Iris pigment epithelial cell (primary cell): ENCODE measurements at regions not wholly inside any gene's neighbourhood (a gene's known extent, or its start where the extent isn't known, plus 50 kb on each side); places are given as distances from the start of the nearest gene placed in this dataset.

Source experiments
- DNase-seq: peaks from one replicate; pipeline ENCODE4 v3.0.0-alpha.2; 2011; ENCODE audit warnings: low read depth

DNA sequence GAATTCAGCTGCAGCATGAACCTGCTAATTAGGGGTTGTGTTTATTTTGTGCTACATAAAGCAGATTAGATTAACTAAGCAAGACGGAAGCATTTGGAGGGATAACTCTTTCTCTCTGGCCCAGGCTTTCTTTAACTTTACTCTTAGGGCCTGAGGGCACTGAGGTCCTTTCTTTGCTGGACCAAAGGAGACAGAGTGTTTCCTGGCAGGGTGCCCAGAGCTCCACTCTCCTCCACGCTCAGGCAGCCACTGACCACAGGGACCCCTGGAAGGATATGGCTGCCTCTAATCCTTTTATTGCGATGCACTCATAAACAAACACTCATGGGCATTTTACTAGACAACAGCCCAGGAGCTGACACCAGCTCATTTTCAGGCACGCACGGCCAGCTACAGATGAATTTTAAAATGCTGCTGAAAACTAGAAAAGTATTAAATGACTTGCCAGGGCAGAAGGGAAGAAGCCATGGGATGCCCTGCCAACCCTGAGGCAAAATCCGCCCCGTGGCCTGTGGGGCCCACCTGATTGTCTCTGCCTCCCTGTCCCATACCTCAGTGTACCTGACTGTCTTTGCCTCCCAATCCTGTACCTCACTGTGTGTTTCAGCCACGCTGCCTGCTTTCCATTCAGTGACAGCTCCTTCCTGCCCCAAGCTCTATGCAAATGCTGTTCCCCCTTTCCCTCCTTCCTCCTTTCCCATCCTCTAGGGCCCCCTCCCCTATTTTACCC is 192.6 kb upstream of the NAV2 start:
- no peak for DNase-seq

DNA sequence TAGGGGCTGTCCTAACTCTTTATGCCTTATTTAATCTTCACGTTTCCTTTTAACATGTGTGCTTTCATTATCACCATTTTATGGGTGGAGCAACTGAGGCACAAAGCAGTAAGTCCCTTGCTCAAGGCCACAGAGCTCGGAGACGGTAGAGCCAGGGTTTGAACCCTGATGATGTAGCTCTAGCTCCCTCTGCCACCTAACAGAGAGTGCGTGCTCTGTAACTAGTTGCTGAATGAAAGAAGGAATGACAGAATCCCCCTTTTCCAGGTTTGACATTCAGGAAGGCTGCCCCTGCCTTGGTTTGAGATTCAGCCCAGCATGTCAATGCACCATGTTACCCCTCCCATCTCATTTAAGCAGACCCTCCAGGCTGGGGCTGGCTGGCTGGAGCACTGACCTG is 193.3 kb upstream of the NAV2 start:
- DNase-seq = no peak

DNA sequence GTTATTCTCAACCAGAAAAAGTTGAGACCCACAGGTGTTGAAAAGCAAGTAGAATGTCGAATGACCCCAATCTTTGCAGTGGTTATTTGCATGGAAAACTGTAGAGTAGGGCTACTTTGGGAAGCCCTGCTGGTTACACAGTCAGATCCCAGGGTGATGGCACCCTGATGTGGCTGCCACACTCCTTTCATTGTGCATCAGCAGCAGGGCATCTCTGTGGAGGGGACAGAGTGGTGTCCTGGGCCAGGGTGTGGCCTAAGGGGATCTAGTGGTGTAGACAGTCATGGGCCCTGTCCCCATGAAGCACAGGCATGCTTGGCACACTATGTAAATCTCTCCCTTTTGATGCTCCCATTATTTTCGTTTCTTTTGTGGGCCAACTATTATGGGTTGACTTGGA is 199.4 kb upstream of the NAV2 start:
- DNase-seq = no peak

DNA sequence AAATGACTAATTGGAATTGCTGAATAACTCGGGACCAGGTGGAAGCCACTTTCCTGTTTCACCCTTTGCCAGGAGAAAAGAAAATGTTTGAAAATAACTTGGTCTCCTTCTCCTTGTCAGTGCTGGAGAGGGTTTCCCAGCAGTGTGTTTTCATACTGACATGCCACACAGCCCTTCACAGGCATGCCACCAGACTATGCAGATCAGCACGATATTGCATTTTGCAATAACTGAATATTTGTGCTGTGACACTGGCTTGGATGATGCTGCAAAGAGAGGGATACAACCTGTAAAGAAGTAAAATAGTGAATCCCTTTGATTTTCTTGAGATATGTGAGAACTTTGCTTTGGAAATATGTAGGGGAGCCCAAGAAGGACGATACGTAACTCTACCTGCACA is 200.0 kb upstream of the NAV2 start:
- no peak for DNase-seq

DNA sequence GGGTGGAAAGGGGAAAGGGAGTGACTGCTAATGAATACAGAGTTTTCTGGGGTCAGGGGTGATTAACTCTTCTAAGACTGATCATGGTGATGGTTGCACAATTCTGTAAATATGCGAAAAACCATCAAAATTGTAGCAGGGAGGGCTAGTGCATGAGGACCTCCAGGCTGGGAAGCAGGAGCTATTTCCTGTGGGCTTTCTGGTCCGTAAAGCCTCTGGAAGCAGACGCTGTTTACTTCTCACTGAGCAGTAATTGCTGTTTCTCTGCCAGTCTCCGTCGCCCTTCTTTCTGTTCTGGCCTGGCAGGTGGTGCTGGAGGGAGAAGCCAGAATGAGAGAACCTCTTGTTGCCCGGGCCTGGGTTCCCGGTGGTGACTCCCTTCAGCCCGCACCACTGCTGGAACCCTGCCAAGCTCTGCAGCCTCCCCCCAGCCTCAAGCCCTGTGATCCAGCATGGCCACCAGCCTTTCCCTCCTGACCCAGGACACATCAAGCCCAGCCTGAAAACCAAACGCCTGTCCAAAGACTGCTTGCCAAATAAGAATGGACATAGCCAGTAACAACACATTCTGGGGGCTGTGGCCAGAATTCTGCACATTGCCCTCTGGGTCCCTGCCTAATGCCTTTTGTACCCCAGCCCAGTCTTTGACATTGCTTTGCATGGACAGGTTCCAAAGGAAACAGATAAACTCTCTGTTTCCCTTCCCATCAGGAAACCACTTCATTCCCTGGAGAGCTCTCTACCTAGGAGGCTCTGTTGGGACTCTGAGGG is 201.0 kb upstream of the NAV2 start:
- no peak for DNase-seq

DNA sequence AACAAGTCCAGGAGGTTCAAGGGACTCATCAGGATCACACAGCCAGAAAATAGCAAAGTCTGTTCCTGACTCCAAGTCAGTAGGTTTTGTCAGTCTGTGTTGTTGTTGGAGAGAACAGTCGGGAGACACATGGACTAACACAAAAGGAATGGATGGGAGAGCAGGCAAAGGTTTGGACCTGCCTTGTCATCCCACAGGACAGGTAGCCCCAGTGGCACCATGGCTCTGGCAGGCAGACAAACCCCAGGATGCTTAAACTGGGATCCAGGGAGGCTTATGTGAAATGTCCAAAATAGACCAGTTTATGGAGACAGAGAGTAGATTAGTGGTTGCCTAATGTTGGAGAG is 201.6 kb upstream of the NAV2 start:
- no peak for DNase-seq

DNA sequence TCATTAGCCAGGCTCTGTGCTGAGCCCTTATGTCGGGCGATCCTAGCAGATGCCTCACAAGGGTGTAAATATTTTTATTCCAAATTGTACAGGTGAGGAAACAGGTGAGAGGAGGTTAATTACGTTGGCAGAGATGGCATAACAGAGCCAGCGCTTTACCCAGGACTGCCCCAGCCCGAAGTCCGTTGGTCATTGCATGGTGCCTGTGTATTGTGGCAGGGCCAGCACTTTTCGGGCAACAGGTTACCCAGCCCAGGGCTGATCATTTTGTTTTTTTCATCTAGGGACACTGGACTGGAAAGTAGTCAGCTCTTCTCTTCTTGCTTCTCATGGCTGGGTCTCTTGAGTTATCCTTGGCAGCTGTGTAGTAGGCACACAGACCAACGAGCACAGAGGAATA is 202.2 kb upstream of the NAV2 start:
- DNase-seq = no peak

DNA sequence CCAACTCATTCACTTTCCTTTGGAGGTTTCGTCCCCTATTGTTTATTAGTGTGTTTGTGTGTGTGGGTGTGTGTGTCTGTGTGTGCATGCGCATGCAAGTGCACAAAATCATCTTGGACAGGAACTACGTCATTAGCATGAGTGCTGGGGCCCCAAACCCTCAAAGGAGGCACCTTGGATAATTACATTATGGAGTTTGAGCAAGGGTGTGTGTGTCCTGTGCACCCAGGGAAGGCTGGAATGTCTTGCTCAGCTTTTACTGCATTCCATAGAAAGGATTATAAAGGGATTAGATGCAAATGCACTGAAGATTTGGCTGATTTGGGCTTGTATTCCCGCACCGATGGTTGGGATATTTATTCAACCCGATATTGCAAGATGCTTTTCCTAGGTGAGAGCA is 203.4 kb upstream of the NAV2 start:
- DNase-seq = no peak

DNA sequence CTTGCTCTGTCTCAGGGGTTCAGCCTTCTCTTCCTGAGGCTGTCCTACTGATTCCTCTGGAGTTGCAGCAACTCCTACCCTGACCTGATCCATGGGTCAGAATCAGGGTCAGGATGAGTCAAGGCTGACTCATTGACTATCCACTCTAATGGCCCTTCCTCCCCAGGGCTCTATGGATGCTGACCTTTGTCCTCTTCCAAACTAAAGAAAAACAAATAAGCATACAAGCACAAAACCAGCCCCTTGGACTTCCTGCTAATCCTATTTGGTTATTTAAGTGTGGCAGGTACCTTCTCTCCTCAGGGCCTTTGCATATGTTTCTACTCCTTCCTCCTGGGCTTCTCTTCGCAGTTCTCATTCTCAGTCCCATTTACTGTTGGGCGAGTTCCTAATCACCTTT is 204.5 kb upstream of the NAV2 start:
- no peak for DNase-seq

DNA sequence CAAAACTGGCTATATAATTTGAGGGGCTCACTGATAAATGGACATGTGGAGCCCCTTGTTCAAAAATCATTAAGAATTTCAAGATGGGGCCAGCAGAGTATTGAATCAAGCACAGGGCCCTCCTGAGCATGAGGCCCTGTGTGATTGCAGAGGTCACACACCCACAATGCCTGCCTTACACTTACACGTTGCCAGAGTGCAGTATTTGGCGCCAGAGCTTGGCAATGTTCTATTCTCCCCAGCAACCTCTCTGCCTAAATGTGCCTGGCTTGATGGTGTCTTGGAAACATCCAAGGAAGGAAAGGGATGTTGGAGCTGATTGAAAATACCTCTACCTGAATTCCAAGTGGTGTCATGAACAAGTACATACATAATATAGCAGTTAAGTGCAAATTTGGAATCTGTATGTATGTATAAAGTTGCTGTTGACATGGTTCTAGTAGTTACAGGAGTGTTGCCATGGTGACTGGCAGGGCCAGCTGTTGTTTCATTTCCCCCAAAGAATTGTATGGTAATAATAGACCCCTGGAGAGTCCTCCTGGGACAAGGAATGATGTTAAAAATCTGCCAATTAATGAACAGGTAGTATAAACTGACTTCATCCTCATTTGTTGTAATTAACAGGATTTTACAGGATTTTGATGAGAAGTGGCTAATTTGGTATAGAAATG is 205.7 kb upstream of the NAV2 start:
- no peak for DNase-seq

DNA sequence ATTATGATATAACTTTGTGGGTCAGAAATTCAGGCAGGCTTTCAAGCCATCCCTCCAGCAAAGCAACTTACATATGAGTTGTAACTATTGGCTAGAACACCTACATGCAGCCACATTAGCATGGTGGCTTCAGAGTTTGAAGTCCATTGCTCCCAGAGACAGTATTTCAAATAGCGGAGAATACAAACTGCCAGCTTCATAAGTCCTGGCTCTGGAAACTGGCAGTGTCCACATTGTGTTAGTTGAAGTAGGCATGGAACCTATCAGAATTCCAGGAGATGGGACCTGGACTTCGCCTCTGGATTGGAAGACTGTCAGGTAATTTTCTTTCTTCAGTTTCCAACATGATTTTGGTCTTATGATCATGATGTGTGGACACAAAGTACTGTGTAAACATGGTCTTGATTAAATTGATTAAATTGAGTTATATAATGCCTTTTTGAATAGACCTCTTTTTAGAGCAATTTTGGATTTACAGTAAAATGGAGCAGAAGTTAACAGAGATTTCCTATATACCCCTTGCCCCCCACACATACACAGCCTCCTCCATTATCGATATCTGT is 209.9 kb upstream of the NAV2 start:
- DNase-seq = no peak

DNA sequence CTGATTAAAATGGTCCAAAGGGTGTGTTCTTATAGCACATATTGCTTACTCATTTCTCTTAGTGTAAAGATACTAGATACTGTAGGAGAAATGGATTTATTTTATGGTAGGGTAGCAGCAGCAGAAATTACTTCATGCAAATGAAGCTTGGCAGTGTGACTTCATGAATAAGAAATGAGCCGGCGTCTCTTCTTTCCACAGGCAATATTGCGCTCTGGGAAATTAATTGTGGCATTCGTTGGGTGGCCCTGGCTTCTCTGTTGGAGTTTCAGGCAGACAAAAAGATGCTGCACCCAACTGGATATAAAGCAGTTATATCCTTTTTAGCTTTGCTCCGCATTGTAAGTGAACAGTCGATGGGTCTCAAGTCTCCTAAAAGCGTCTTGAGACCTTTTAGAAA is 211.0 kb upstream of the NAV2 start:
- DNase-seq = no peak

DNA sequence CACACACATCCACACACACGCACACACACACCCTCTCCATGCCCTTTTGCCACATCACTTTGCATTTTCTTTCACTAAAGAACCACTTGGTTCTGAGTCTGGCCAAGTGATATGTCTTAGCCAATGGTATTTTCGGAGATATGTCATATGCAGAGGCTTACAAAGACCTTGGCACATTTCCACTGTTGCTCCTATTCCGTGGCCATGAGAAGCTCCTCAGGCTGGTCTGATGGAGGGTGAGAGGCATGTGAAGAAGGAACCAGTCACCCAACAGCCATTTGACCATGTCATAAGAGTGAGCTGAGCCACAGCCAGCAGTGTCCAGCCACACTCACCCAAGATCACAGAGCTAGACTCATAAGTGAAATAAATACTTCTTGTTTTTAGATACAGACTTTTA is 212.6 kb upstream of the NAV2 start:
- peak; percentile 30 for DNase-seq

DNA sequence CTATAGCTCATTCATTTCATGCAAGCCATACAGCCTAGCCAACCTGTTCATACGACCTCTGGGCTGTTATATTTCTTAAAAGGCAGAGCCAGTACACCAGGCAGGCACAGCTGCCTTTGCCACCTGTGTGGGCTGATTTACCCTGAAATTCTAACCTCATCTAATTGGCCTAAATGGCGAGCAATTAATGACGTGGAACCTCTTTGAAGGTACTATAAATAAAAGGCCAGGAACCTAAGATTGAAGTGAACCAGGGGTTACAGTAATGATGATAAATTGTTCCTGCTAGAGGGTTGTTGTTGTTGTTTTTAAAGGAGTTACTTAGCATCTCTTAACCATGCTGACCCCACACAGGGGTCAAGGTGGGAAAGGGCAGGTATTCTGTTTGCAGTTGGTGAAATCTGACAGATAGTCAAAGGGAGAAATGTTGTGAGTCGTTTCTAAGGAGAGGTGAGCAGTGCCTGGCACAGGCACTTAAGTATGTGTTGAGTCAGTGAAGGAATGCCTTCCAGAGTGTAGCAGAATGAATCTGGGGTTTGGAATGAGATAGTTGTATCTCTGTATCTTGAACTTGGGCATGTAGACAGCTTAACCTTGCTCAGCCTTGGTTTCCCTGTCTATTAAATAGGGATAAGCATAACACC is 213.5 kb upstream of the NAV2 start:
- peak; percentile 57 for DNase-seq

DNA sequence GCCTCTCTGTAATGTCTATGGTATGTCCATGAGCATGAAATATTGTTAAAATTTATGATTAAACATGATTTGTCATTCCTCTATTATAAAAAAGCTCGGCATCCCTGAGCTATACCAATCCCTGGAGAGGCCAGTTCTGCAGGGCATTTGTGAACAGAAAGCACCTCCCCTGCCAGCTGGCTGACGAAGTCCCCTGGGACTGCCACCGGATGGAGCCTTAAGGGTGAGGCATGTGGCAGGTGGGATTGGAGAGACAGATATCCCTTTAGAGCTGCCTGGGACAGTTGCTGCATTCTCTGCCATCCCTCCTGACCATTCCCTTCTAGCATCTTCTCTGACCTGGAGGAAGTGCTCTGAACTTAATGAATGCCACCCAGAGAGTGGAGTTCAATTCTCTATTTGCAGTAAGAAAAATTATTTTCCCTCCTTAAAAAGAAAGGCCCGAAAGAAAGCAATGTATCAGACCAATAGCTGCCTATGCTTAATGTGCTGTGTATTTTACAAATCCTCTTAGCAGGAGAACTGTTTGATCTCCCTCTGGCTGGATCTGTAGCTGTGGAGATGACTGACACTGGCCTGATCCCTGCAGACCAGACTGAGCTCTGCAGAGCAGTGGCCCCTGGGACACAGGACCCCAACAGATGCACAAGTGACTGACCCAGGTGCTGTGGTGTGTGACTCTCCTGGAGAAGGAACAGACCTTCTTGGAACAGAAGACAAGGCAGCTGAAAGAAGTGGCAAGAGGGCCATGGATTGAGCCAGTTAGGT is 219.0 kb upstream of the NAV2 start:
- DNase-seq = no peak

DNA sequence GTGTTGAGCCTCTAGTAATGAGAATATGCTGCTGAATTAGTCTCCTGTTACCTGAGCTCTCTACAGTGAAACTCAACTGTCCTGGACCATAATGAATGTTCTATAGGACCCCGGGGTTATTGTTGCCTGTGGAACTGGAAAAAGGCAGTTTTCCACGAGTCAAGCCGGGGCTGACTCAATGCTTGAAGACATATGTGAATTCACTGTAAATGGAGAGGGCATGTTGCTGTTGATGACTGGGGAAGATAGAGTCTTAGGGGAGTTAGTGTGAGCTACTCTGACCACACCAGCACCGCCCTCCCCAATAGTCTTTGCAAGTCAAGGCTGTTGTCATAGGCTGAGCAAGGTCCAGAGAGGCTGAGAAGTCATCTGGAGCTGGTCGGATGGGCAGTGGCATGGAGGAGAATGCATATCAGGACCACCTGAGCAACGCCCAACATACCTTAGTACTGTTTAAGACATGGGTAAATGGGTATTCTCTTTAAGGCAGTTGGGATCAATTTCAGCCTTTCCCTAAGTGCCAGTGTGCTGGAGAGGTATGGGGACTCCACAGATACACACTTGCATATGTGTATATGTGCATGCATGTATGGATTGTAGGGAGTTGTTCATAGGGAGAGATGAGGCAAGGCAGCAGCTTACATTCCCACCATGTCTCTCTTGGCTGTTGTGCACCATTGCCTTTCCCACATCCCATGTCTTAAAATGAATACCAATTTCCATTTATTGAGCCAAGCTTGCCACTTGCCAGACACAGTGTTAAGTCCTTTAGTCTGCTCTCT is 230.1 kb upstream of the NAV2 start:
- DNase-seq = no peak

DNA sequence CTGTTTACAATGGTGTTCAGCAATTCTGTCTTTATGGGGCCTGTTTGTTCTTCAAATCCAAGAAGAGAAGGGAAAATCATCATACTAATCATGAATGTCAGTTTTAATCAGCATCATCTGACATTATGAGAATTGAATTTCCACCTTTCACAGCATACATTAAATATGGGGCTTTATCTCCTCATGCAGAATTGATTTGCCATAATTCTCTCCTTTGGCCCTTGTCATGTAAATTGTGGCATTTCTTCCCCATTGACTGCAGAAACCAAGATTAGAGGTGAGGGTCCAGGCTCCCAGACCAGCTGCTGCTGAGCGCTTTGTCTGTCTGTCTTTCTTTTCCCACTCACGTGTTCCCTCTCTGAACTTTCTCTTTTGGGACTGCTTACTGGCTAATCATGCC is 232.1 kb upstream of the NAV2 start:
- no peak for DNase-seq

DNA sequence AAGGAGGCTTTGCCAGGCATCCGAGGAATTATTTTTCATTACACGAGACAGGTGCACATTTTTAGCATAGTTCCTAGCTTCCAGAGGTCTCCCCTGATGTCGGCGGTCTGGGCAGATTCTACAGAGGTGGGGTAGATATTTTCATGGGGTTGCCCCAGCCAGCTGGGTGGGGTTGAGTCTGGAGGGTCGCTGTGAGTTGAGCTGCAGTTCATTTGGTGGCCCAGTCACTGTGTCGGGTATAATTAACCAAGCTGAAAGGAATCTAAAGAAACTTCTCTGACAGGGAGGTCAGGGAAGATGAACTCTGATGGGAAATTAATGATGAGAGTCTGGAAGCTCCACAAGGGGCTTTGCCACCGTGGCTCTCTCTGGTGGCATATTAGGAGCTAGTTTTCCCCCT is 233.7 kb upstream of the NAV2 start:
- DNase-seq = no peak

DNA sequence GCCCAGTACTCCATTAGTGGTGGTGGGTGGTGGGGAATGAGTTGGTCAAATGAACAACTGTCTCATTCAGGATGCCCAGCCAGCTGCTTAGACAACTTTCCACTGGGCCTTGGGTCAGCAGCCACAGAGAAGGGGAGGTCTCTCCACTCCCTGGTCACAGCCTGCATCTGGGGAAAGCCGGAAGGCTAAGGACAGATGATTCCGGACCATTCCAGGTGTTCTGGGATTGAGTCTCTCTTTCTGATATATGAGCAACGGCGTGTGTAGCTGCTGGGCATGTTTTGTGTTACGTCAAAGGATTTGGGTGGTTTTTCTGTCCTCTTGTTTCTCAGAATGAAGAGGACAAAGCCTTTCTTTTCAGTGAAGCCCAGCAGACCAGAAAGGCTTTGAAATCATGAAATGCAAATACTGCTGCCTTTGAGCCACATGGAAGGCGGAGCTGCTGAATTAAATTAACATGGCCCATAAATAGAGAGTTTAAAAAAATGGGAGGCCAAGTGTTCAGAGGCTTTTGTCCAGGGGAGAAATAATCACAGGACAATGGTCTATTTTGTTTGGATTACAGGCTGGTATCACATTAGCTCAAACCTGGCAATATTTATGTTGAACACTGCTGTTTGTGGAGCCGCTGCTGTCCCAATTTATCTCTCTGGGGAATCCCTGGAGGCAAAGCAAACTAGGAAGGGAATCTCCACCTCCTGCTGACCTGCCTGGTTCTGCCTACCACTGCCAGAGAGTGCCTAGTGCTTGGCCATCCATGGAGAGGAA is 234.4 kb upstream of the E2F8 start:
- DNase-seq = no peak

DNA sequence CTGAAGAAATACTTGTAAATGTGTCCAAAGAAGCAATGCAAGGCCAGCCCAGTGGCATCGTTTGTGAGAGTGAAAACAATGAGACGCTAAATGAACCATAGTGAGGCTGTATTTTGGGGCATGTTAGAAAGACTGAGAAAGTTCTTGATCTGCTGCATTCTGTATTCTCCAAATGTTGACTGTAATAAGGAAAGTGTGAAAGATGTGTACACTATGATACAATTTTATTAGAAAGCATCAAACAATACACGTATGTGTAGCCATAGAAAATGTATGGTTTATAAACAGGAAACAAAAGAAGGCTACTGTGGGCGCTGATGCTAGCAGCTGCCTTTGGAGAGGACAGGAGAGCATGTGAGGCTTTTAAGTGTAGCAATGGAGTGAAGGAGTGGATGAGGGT is 233.5 kb upstream of the E2F8 start:
- no peak for DNase-seq
